GM18502 (cell line): ENCODE measurements at regions not wholly inside any gene's neighbourhood (a gene's known extent, or its start where the extent isn't known, plus 50 kb on each side); places are given as distances from the start of the nearest gene placed in this dataset.
"Not testable (repeated sequence)": the region's sequence is repeated elsewhere in the genome, so short reads cannot be mapped to it uniquely, and the experiment has no call there.

Experiments
- ATAC-seq: cut with Tn5 transposase; IDR thresholded peaks from one replicate; pipeline ENCODE4 v1.9.1; 2021; ENCODE audit warnings: mild to moderate bottlenecking; ENCODE audit not compliant: unreplicated experiment, poor library complexity

DNA sequence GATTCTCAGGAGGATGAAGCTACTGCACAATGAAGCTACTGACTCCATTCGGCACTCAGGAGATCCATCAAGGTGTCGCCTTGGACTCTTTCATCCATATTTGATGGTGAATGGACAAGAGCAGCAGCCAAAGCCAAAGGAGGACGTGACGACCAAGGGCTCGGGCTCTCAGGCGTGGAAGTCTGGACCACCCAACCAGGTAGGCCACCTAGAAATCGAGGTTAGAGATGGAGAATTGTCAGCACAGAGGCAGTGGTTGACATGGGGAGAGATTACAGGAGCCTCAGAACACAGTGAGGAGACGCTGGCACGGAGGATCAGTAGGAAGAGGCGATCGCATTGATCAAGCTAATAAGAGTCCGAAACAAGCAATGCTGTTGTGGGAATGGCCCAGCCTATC is 240.5 kb upstream of the ID2 start:
- no peak for ATAC-seq

DNA sequence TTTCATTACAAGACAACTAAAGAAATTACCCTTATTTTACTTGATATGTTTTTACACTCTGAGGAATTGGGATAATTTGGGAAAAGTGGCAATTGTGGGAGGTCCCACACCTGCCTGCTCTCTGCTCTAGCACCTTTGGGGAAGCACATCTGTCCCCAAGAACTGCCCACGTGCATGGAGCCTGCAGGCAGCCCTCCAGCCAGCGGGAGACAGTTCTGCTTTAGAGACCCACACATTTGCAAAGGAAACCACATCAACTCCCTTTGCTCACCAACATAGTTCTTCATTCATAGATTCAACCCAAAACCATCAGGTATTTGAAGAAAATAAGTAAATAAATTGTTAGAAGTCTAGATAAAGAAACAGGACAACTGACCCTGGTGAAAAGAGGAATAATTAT is 239.9 kb upstream of the ID2 start:
- ATAC-seq, result peak; percentile 74

DNA sequence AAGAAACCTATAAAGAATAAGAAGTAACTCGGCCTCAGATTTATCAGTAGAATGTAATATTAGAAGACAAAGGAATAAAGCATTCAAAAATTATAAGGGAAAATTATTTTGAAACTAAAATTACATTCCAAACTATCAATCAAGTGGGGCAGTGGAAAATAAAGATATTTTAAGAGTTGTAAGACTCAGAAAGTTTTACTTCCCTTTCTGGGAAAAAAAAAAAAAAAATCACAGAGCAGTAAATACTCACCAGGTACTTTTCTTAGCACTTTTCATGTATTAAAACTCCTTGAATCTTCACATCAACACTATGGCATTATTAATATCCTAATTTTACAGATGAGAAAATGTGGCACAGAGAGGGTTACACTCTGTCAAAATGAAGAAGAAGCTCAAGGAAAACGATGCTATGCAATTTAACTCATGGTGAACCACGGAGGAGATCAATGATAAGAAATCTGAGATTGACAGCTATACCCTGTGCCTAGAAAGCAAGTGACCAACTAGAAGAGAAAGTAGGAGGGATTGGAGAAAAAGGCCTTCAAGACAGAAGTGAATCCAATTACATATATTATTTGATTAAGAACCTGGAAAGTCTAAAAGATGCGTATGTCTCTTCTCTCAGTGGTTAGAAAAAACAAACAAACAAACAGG is 238.9 kb upstream of the ID2 start:
- ATAC-seq, result peak; percentile 63

- no peak for ATAC-seq
These were observed 236.3 kb upstream of the ID2 start for GRCh38 chr2:8445580-8445979.

DNA sequence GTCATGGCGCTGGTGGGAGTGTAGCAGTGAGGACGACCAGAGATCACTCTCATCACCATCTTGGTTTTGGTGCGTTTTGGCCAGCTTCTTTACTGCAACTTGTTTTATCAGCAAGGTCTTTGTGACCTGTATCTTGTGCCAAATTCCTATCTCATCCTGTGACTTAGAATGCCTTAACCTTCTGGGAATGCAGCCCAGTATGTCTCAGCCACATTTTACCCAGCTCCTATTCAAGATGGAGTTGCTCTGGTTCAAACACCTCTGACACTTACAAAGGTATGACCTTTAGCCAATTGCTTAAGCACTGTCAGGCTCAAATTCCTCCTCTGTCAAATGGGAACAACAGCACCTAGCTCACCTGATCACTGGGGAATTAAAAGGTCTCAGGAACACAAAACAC is 235.1 kb upstream of the ID2 start:
- not testable (repeated sequence) for ATAC-seq

GRCh38 chr2:8447610-8448221 is 234.1 kb upstream of the ID2 start:
- ATAC-seq, result no peak

- no peak for ATAC-seq
These were observed 232.9 kb upstream of the ID2 start for GRCh38 chr2:8448824-8449556.

DNA sequence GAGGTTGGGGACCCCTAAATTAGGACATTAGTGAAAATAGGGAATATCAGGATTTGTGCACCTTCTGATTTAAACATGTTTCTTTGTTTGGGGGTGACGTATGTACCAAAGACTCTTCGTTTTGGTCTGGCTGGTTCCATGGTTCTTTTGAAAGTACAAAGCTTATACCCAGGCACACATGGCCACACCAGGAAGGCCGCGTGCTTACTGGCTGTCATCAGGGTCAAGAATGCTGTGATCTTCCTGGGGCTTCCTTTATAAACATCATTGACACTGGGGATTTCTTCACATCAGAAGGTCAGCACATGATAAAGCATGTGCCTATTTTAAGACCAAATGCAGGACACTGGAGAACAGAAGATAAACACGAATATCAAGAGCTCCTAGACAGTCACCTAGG is 230.6 kb upstream of the ID2 start:
- no peak for ATAC-seq

- ATAC-seq, result no peak
These were observed 229.6 kb upstream of the ID2 start for GRCh38 chr2:8452296-8452695.

GRCh38 chr2:8452979-8453903 is 228.6 kb upstream of the ID2 start:
- ATAC-seq, result no peak

DNA sequence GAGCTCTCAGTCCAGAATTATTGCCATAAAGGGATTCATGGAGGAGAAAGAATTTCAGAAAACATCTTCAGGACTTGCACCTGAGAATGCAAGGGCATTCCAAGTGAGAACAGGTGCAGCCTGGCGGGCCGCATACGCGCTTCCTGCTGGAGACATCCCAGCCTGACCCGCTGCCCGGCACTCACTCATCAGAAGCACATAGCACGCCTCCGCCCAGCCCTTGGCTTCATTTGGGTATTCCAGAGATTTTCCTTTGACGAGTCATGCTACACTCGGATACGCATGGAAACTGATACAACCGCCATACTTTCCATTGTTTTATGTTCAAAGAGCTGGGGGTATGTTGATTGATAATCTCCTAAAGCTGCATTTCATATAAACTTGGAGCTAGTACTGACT is 228.0 kb upstream of the ID2 start:
- no peak for ATAC-seq

DNA sequence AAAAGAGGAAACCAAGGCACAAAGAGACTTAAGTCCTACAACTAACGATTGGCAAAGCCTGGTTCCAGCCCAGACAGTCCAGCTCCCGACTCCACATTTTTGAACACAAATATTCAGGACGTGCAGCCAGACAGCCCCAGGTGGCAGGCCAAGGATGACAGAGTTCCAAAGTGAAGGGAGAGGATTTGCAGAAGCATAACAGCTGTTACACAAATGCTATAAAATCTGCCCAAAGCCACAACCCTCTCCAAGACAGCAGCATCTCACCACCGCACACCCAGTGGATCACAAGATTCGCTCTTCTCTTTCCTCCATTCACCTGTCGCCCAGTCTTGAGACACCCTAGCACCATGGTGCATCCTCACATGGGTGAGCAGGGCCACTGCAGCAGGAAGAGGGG is 227.1 kb upstream of the ID2 start:
- no peak for ATAC-seq

DNA sequence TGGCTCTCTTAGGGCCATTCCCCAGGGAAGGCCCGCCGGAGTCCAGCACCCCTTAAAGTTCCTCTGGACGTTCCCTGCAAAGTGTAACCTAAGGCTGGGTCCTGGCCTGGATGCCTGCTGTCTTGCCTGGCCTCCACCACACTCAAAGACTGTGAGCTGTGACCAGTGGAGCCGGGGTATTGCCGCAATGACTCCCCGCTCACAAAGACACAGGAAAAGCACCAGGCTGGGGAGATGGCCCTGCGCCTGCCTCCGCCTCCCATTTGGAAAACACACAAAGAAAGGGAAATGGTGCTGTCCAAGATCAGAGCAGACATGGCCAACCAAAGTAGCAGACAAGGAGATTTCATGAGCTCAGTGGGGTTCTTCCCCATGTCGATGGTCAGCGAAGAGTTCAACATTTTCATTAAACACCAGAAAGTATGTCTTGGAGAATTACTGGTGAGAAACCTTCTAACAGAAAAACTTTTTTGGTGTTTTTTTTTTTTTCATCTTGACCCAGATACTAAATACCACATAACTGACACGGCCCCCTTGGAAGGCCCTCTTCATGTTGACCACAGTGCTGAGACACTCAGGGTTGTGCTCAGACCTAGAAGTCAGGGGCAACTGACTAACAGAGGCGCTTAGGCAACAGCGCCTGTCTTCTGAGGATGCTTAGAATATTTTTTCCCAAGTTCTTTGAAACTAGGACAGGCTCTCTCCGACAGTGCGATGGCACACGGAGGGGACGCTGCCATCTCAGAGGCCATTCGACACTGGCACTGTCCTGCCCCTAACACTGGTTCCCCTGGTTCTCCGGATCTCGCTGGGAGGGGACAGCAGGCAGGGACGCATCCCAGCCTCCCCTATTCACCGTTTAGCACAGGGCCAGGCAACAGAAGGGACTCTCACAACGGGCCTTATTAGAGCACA is 226.4 kb upstream of the ID2 start:
- no peak for ATAC-seq

- ATAC-seq, result no peak
These were observed 225.4 kb upstream of the ID2 start for GRCh38 chr2:8456151-8457091.

GRCh38 chr2:8457092-8457481 is 224.8 kb upstream of the ID2 start:
- no peak for ATAC-seq

DNA sequence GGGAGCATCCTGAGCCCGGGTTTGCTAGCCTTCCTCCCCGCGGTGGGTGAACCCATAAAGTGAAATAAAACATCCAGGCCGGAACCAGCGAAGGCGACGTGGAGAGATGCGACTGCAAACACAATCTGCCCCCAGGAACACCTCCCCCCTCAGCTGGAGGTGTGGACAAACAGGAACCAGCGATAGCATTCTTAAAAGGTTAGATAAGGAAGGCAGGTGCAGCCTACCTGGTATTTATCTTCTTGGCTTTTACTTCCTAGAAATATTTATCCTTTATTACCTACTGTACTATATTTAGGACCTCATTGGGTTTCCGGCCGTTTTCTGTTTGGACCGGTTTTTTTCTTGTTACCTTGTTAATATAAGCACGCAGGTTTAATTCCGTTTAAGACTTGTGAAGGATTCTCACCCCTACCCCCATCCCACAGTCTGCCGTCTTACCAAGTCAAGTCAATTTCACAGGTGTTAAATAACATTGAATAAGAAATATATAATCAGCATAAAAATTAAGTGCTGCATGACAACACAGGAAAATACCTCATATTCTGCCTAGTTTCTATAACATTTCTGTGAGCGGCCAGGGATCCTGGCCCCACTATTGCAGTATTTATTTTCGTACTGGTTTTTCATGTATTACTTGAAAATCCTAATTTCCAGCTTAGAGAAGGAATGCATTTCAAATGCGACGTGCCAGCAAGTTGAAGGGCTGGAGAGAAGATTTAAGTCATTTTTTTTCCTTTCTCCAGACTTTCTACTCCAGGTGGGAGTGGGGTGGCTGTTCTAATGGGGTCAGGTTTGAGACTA is 224.0 kb upstream of the ID2 start:
- ATAC-seq, result no peak

DNA sequence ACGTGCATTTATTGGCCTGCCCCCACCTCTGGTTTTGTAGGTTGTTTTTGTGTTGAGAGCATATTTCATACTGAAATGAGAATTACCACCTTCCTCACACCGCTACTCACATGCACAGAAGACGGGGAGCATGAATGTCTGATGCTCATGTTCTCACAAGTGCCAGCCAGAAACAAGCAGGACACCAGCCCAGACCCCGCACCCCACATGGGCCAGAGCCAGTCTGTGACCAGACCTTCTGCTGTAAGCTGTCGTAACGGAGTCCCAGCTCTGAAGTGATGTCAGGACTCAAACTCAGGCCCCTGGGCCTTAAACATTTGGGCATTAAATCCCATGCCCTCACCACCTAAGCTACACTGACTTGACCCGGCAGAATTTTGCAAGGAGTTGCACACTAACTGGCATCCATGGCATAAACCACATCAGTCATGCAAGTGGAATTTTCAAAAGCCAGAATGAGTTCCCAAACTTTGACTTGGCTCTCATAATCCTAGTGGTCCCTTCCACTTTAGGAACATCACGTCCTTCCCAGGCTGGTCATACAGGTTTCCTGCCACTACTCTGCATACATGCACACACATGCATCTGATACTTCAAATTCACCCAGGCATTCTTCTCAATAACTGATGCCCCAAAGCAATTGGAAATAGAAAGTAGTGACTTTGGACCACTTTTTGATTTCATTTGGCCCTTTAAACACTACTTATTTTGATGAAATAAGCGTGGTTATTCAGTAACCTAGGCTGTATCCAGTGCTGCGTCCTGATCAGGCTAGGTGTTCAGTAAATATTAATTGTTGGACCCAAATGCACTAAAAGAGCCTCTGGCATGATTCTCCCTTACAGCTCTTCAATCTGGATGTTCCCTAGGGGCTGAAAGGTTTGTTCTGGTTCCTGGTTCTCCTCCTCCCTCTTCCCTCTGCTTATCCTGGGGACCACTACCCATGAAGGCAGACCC is 223.1 kb upstream of the ID2 start:
- ATAC-seq, result no peak
